Amygdala (tissue), 56 donors: ENCODE measurements at regions not wholly inside any gene's neighbourhood (a gene's known extent, or its start where the extent isn't known, plus 50 kb on each side); places are given as distances from the start of the nearest gene placed in this dataset.
"Not testable (repeated sequence)": the region's sequence is repeated elsewhere in the genome, so short reads cannot be mapped to it uniquely, and the experiment has no call there.

Experiments used
- DNase-seq, 56 donors: peaks; one replicate each; lab custom pipeline; 2025; lab: John Stamatoyannopoulos, UW

- not testable (repeated sequence) for DNase-seq
Observed at GRCh38 chr1:149228672-149229585, 125.6 kb upstream of the NBPF9 start.

- DNase-seq = not testable (repeated sequence)
Observed at GRCh38 chr1:149229813-149230212, 126.5 kb upstream of the NBPF9 start.

- DNase-seq = not testable (repeated sequence)
Observed at GRCh38 chr1:149234926-149235914, 131.9 kb upstream of the NBPF9 start.

- DNase-seq = not testable (repeated sequence)
Observed at GRCh38 chr1:149237515-149237914, 134.2 kb upstream of the NBPF9 start.

GRCh38 chr1:149239897-149240508 is 136.7 kb upstream of the NBPF9 start:
- not testable (repeated sequence) for DNase-seq

GRCh38 chr1:149240530-149240929 is 137.2 kb upstream of the NBPF9 start:
- not testable (repeated sequence) for DNase-seq

- not testable (repeated sequence) for DNase-seq
Observed at GRCh38 chr1:149241272-149241671, 137.9 kb upstream of the NBPF9 start.

- not testable (repeated sequence) for DNase-seq
Observed at GRCh38 chr1:149243572-149243971, 140.2 kb upstream of the NBPF9 start.

- not testable (repeated sequence) for DNase-seq
Observed at GRCh38 chr1:149244621-149245020, 141.3 kb upstream of the NBPF9 start.

- DNase-seq = not testable (repeated sequence)
Observed at GRCh38 chr1:149246212-149246611, 142.9 kb upstream of the NBPF9 start.

- not testable (repeated sequence) for DNase-seq
Observed at GRCh38 chr1:149248610-149249009, 145.3 kb upstream of the NBPF9 start.

GRCh38 chr1:149249850-149250467 is 146.6 kb upstream of the NBPF9 start:
- DNase-seq = not testable (repeated sequence)

GRCh38 chr1:149254894-149255847 is 151.8 kb upstream of the NBPF9 start:
- DNase-seq = not testable (repeated sequence)

- not testable (repeated sequence) for DNase-seq
Observed at GRCh38 chr1:149260284-149260683, 156.9 kb upstream of the NBPF9 start.

- DNase-seq = not testable (repeated sequence)
Observed at GRCh38 chr1:149260736-149261340, 157.5 kb upstream of the NBPF9 start.

- not testable (repeated sequence) for DNase-seq
Observed at GRCh38 chr1:149267287-149267686, 163.9 kb upstream of the NBPF9 start.

GRCh38 chr1:149269001-149269702 is 165.8 kb upstream of the NBPF9 start:
- DNase-seq = not testable (repeated sequence)

GRCh38 chr1:149269833-149270232 is 166.5 kb upstream of the NBPF9 start:
- DNase-seq = not testable (repeated sequence)
